Hematopoietic multipotent progenitor cell treated with erythropoietin and hydrocortisone succinate and interleukin-3 and kit ligand, for 8 days (in vitro differentiated cells): ENCODE measurements at regions not wholly inside any gene's neighbourhood (a gene's known extent, or its start where the extent isn't known, plus 50 kb on each side); places are given as distances from the start of the nearest gene placed in this dataset.
"Not testable (repeated sequence)": the region's sequence is repeated elsewhere in the genome, so short reads cannot be mapped to it uniquely, and the experiment has no call there.

Source experiments
- DNase-seq: peaks from one replicate; pipeline ENCODE4 v3.0.0-alpha.2; 2015

- DNase-seq, result peak; percentile 40
These were observed 178.5 kb downstream of the C9orf152 start for GRCh38 chr9:110029429-110029955.

- DNase-seq, result no peak
These were observed 177.9 kb downstream of the C9orf152 start for GRCh38 chr9:110029956-110030480.

- no peak for DNase-seq
These were observed 177.3 kb downstream of the C9orf152 start for GRCh38 chr9:110030632-110031031.

GRCh38 chr9:110031511-110032173 is 176.3 kb downstream of the C9orf152 start:
- DNase-seq, result no peak

GRCh38 chr9:110032532-110032931 is 175.4 kb downstream of the C9orf152 start:
- DNase-seq, result not testable (repeated sequence)

- no peak for DNase-seq
These were observed 174.1 kb downstream of the C9orf152 start for GRCh38 chr9:110033869-110034268.

GRCh38 chr9:110036286-110036685 is 171.7 kb downstream of the C9orf152 start:
- DNase-seq, result no peak

GRCh38 chr9:110040788-110041187 is 167.2 kb downstream of the C9orf152 start:
- no peak for DNase-seq

GRCh38 chr9:110041452-110041851 is 166.5 kb downstream of the C9orf152 start:
- no peak for DNase-seq

- no peak for DNase-seq
These were observed 160.6 kb downstream of the C9orf152 start for GRCh38 chr9:110047232-110047954.

GRCh38 chr9:110047955-110048402 is 160.0 kb downstream of the C9orf152 start:
- no peak for DNase-seq

- peak; percentile 71 for DNase-seq
These were observed 159.5 kb downstream of the C9orf152 start for GRCh38 chr9:110048403-110048975.

- no peak for DNase-seq
These were observed 158.8 kb downstream of the C9orf152 start for GRCh38 chr9:110048976-110049698.

GRCh38 chr9:110049699-110050450 is 158.1 kb downstream of the C9orf152 start:
- peak; percentile 37 for DNase-seq

GRCh38 chr9:110050925-110051355 is 157.0 kb downstream of the C9orf152 start:
- peak; percentile 59 for DNase-seq

GRCh38 chr9:110056062-110056461 is 151.9 kb downstream of the C9orf152 start:
- DNase-seq, result no peak

GRCh38 chr9:110058304-110058953 is 149.5 kb downstream of the C9orf152 start:
- DNase-seq, result peak; percentile 65

- DNase-seq, result no peak
These were observed 148.5 kb downstream of the C9orf152 start for GRCh38 chr9:110059461-110059860.

GRCh38 chr9:110064803-110065202 is 143.2 kb downstream of the C9orf152 start:
- peak; percentile 38 for DNase-seq

GRCh38 chr9:110065532-110065931 is 142.4 kb downstream of the C9orf152 start:
- no peak for DNase-seq
